GM12878 (cell line): ENCODE measurements at regions not wholly inside any gene's neighbourhood (a gene's known extent, or its start where the extent isn't known, plus 50 kb on each side); places are given as distances from the start of the nearest gene placed in this dataset.

ENCODE experiments used
- ATF3 ChIP-seq: IDR thresholded peaks from 2 replicates; pipeline ENCODE4 v1.6.1; 2011; ENCODE audit warnings: low read depth, mild to moderate bottlenecking, low read length, moderate library complexity, borderline replicate concordance; ENCODE audit errors: extremely low read depth
- CBFB ChIP-seq: IDR thresholded peaks from 2 replicates; pipeline ENCODE4 v1.6.1; 2016; ENCODE audit warnings: antibody characterized with exemption, low read depth
- CEBPB ChIP-seq, 2 experiments: fragments of 150-350 bp in 1 of 2; IDR thresholded peaks; 2 replicates each; pipeline ENCODE4 v1.6.1; 2012 to 2014; ENCODE audit warnings: low read depth in 2 of 2, low read length in 2 of 2, borderline replicate concordance in 1 of 2, inconsistent platforms in 1 of 2
- CEBPZ ChIP-seq: fragments of 150-350 bp; IDR thresholded peaks from 2 replicates; pipeline ENCODE4 v1.6.1; 2016; ENCODE audit warnings: low read depth, low read length
- HCFC1 ChIP-seq: fragments of 150-350 bp; IDR thresholded peaks from 2 replicates; pipeline ENCODE4 v1.6.1; 2014; ENCODE audit warnings: low read length
- IKZF2 ChIP-seq, 2 experiments: fragments of 450-650 bp; IDR thresholded peaks; 2 replicates each; pipeline ENCODE4 v1.6.1; 2017; ENCODE audit warnings: mild to moderate bottlenecking in 2 of 2, moderate library complexity in 2 of 2
- KDM1A ChIP-seq: fragments of 200-600 bp; sonication (generic); IDR thresholded peaks from 2 replicates; pipeline ENCODE4 v1.6.1; 2016; ENCODE audit warnings: borderline replicate concordance
- MEF2B ChIP-seq: fragments of 450-650 bp; IDR thresholded peaks from 2 replicates; pipeline ENCODE4 v1.6.1; 2018; ENCODE audit warnings: mild to moderate bottlenecking, moderate library complexity; ENCODE audit not compliant: partially characterized antibody, poor library complexity, severe bottlenecking
- POLR2AphosphoS5 ChIP-seq: IDR thresholded peaks from 2 replicates; pipeline ENCODE4 v1.6.1; 2011; ENCODE audit warnings: mild to moderate bottlenecking, low read length, inconsistent platforms
- RAD51 ChIP-seq: fragments of 450-650 bp; IDR thresholded peaks from 2 replicates; pipeline ENCODE4 v1.6.1; 2016; ENCODE audit warnings: moderate library complexity, mild to moderate bottlenecking, inconsistent platforms
- RBBP5 ChIP-seq: fragments of 200-600 bp; sonication (generic); conservative IDR thresholded peaks from 2 replicates; pipeline ENCODE4 v1.6.1; 2016
- STAT1 ChIP-seq: fragments of 450-650 bp; conservative IDR thresholded peaks from 2 replicates; pipeline ENCODE4 v1.6.1; 2014; ENCODE audit warnings: antibody characterized with exemption, mild to moderate bottlenecking
- SUPT20H ChIP-seq: IDR thresholded peaks from 2 replicates; pipeline ENCODE4 v1.6.1; 2011; ENCODE audit warnings: low read depth, mild to moderate bottlenecking, low read length, moderate library complexity, borderline replicate concordance; ENCODE audit not compliant: control insufficient read depth
- TCF12 ChIP-seq: IDR thresholded peaks from 2 replicates; pipeline ENCODE4 v1.6.1; 2011; ENCODE audit warnings: low read depth, mild to moderate bottlenecking, low read length
- ZNF24 ChIP-seq: fragments of 450-650 bp; IDR thresholded peaks from 2 replicates; pipeline ENCODE4 v1.6.1; 2017; ENCODE audit warnings: antibody characterized with exemption, mild to moderate bottlenecking
- ZSCAN29 ChIP-seq: fragments of 450-650 bp; IDR thresholded peaks from 2 replicates; pipeline ENCODE4 v1.6.1; 2017; ENCODE audit warnings: mild to moderate bottlenecking, moderate library complexity
- TF ChIP-seq, protein P1 (sequence below): fragments of 450-650 bp; IDR thresholded peaks from 2 replicates; pipeline ENCODE4 v1.6.1; 2017; ENCODE audit warnings: mild to moderate bottlenecking
- TF ChIP-seq, protein P2 (sequence below): IDR thresholded peaks from 2 replicates; pipeline ENCODE4 v1.6.1; 2012; ENCODE audit warnings: low read length, inconsistent platforms
- TF ChIP-seq, protein P3 (sequence below): fragments of 450-650 bp; IDR thresholded peaks from 2 replicates; pipeline ENCODE4 v1.6.1; 2018; ENCODE audit warnings: borderline replicate concordance, mild to moderate bottlenecking; ENCODE audit not compliant: partially characterized antibody
- TF ChIP-seq, protein P4 (sequence below): IDR thresholded peaks from 2 replicates; pipeline ENCODE4 v1.6.1; 2011; ENCODE audit warnings: borderline replicate concordance, low read depth, mild to moderate bottlenecking, moderate library complexity, low read length; ENCODE audit not compliant: insufficient read depth, poor library complexity, severe bottlenecking

DNA sequence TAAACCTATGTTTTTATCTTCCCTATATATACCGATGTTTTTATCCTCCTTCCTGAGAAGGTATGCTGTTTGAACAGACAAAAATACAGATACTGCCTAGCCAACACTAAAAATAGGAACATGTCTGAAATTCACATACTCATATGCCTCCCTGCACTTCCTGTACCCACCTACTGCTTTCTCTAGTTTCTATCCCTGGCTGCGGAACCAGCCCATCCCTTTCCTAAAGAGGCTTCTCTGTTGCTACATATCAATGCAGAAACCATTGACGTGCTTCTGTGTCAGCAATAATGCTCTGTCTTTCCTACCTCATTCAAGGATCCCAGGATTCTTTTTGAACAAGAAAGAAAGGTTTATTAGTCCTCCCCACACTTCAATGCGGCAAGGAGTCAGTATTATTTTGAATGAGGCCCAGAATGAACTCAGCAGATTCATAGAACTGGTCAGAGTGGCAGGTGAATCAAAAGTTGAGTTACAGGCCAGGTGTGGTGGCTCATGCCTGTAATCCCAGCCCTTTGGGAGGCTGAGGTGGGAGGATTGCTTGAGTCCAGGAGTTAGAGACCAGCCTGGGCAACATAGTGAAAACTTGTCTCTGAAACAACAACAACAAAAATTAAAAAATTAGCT lies 67.8 kb upstream of the NAP1L1 start (continued):
- TF ChIP-seq, protein P1, sequence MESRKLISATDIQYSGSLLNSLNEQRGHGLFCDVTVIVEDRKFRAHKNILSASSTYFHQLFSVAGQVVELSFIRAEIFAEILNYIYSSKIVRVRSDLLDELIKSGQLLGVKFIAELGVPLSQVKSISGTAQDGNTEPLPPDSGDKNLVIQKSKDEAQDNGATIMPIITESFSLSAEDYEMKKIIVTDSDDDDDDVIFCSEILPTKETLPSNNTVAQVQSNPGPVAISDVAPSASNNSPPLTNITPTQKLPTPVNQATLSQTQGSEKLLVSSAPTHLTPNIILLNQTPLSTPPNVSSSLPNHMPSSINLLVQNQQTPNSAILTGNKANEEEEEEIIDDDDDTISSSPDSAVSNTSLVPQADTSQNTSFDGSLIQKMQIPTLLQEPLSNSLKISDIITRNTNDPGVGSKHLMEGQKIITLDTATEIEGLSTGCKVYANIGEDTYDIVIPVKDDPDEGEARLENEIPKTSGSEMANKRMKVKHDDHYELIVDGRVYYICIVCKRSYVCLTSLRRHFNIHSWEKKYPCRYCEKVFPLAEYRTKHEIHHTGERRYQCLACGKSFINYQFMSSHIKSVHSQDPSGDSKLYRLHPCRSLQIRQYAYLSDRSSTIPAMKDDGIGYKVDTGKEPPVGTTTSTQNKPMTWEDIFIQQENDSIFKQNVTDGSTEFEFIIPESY, result no peak
- no peak for TF ChIP-seq ZNF24
- no peak for TF ChIP-seq HCFC1
- no peak for TF ChIP-seq RAD51
- TF ChIP-seq ATF3, result no peak
- TF ChIP-seq CEBPB (IDR thresholded peaks at IDR 0.05; ENCODE audit: borderline replicate concordance in 1 of 2, low read depth in 2 of 2, low read length in 2 of 2), result no peak
- TF ChIP-seq, protein P2, sequence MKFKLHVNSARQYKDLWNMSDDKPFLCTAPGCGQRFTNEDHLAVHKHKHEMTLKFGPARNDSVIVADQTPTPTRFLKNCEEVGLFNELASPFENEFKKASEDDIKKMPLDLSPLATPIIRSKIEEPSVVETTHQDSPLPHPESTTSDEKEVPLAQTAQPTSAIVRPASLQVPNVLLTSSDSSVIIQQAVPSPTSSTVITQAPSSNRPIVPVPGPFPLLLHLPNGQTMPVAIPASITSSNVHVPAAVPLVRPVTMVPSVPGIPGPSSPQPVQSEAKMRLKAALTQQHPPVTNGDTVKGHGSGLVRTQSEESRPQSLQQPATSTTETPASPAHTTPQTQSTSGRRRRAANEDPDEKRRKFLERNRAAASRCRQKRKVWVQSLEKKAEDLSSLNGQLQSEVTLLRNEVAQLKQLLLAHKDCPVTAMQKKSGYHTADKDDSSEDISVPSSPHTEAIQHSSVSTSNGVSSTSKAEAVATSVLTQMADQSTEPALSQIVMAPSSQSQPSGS, result peak; percentile 32; the same call in 1 of the 2 replicates
- TF ChIP-seq STAT1, result no peak
- no peak for TF ChIP-seq ZSCAN29
- TF ChIP-seq POLR2AphosphoS5, result no peak
- no peak for TF ChIP-seq CEBPZ
- TF ChIP-seq RBBP5, result no peak
- no peak for TF ChIP-seq KDM1A
- peak; percentile 35 to 58; a peak in 1 of 4 replicates for TF ChIP-seq IKZF2 (IDR thresholded peaks at IDR 0.05)
- peak; percentile 63 for TF ChIP-seq MEF2B
- no peak for TF ChIP-seq CBFB
- TF ChIP-seq, protein P3, sequence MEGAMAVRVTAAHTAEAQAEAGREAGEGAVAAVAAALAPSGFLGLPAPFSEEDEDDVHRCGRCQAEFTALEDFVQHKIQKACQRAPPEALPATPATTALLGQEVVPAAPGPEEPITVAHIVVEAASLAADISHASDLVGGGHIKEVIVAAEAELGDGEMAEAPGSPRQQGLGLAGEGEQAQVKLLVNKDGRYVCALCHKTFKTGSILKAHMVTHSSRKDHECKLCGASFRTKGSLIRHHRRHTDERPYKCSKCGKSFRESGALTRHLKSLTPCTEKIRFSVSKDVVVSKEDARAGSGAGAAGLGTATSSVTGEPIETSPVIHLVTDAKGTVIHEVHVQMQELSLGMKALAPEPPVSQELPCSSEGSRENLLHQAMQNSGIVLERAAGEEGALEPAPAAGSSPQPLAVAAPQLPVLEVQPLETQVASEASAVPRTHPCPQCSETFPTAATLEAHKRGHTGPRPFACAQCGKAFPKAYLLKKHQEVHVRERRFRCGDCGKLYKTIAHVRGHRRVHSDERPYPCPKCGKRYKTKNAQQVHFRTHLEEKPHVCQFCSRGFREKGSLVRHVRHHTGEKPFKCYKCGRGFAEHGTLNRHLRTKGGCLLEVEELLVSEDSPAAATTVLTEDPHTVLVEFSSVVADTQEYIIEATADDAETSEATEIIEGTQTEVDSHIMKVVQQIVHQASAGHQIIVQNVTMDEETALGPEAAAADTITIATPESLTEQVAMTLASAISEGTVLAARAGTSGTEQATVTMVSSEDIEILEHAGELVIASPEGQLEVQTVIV, result no peak
- TF ChIP-seq SUPT20H, result no peak
- no peak for TF ChIP-seq TCF12
- TF ChIP-seq, protein P4, sequence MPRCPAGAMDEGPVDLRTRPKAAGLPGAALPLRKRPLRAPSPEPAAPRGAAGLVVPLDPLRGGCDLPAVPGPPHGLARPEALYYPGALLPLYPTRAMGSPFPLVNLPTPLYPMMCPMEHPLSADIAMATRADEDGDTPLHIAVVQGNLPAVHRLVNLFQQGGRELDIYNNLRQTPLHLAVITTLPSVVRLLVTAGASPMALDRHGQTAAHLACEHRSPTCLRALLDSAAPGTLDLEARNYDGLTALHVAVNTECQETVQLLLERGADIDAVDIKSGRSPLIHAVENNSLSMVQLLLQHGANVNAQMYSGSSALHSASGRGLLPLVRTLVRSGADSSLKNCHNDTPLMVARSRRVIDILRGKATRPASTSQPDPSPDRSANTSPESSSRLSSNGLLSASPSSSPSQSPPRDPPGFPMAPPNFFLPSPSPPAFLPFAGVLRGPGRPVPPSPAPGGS, result no peak
